Cardiac fibroblast (primary cell): ENCODE measurements at regions not wholly inside any gene's neighbourhood (a gene's known extent, or its start where the extent isn't known, plus 50 kb on each side); places are given as distances from the start of the nearest gene placed in this dataset.
A peak's percentile ranks its signal among the peaks of the same experiment; 100 is the strongest.

Source experiments
- DNase-seq, 2 donors: peaks; one replicate each; pipeline versions ENCODE4 v3.0.0 to v3.0.0-alpha.2; 2010; ENCODE audit warnings: low read depth in 2 of 2
- H3K4me3 ChIP-seq, 2 donors: replicated peaks in 1 of 2; 1 replicate in 1 of 2; 2 replicates in 1 of 2; pipeline ENCODE4 v1.5.1; 2011; ENCODE audit warnings: low read depth in 2 of 2, low read length in 2 of 2, mild to moderate bottlenecking in 2 of 2, moderate library complexity in 1 of 2
- TF ChIP-seq, protein P1 (sequence below): IDR thresholded peaks from one replicate; pipeline ENCODE4 v1.5.1; 2011; ENCODE audit warnings: low read depth, mild to moderate bottlenecking, low read length, inconsistent platforms

DNA sequence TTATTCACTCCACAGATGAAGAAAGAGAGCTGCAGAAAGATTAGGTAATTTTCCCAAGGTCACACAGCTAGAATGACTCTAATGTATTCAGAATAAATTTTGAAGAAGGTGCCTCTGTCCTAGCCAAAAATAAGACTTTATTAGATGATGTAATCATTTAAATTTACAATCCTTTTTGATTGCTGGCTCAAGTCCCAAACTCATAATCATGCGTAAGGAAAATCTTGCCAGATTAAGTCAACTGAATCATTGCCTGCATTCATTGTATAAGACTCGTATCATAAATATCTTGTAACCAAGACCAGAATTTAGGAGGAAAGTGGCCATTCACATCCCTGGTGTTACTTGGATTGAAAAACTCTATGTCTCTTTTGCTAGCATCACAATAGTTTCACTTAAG lies 53.1 kb upstream of the STK39 start:
- TF ChIP-seq, protein P1, sequence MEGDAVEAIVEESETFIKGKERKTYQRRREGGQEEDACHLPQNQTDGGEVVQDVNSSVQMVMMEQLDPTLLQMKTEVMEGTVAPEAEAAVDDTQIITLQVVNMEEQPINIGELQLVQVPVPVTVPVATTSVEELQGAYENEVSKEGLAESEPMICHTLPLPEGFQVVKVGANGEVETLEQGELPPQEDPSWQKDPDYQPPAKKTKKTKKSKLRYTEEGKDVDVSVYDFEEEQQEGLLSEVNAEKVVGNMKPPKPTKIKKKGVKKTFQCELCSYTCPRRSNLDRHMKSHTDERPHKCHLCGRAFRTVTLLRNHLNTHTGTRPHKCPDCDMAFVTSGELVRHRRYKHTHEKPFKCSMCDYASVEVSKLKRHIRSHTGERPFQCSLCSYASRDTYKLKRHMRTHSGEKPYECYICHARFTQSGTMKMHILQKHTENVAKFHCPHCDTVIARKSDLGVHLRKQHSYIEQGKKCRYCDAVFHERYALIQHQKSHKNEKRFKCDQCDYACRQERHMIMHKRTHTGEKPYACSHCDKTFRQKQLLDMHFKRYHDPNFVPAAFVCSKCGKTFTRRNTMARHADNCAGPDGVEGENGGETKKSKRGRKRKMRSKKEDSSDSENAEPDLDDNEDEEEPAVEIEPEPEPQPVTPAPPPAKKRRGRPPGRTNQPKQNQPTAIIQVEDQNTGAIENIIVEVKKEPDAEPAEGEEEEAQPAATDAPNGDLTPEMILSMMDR, result no peak
- no peak overlapping the region for H3K4me3 ChIP-seq
- DNase-seq, result peak in 1 of 2 donors; percentile 25

DNA sequence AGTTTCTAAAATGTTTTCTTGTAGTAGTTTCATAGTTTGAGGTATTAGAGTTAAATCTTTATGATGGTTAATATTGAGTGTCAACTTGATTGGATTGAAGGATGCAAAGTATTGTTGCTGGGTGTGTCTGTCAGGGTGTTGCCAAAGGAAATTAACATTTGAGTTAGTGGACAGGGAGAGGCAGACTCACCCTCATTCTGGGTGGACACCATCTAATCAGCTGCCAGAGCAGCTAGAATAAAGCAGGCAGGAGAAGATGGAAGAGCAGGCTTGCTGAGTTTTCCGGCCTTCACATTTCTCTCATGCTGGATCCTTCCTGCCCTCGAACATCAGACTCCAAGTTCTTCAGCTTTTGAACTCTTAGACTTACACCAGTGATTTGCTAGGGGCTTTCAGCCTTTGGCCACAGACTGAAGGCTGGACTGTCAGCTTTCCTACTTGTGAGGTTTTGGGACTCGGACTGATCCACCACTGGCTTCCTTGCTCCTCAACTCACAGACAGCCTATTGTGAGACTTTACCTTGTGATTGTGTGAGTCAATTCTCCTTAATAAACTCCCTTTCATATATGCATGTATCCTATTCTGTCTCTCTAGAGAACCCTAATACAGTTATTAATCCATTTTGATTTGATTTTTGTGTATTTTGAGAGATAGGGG lies 56.8 kb upstream of the STK39 start:
- H3K4me3 ChIP-seq, result no peak overlapping the region
- DNase-seq, result no peak
- TF ChIP-seq, protein P1, result no peak

- DNase-seq, result no peak
- no peak overlapping the region for H3K4me3 ChIP-seq
- TF ChIP-seq, protein P1, result no peak
Observed at GRCh38 chr2:168307379-168307778, 60.0 kb upstream of the STK39 start.

- TF ChIP-seq, protein P1, result no peak
- H3K4me3 ChIP-seq, result no peak overlapping the region
- no peak for DNase-seq
Observed at GRCh38 chr2:168310580-168310979, 63.2 kb upstream of the STK39 start.

GRCh38 chr2:168311261-168311910 lies 64.0 kb upstream of the STK39 start:
- H3K4me3 ChIP-seq, result no peak overlapping the region
- TF ChIP-seq, protein P1, result no peak
- DNase-seq, result no peak

DNA sequence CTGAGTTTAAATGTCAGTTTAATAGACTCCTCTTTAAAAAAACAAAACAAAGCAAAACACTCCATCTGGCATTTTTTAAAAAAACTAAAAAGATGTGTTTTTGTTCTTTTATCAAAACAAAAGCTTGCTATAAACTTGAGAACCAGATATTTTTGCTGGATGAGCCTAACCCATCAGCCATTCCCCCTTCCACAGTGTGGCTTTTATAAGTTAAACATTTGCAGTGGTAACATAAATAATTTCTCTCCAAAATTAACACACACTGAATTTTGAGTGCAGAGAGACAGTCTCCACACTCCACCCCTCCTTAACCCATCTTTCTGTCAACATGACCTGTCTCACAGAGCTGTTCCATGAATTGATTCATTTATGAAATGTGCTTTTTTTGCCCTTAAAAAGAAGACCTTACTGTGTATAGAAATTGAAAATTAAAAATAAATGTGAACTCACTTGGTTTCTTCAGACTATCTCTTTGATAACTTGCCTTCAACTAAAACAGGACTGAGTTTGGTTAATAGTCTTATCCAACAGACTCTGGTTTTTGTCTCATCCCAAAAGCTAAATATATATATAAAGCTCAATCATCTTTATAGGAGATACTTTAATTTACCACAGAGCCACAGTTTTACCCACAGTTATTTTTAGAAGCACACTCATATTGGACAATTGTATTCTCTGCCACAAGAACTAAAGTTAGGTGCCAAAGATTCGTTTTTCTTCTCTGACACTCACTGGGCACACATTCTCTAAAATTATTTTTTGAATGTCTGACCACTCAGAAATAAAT lies 64.8 kb upstream of the STK39 start:
- no peak overlapping the region for H3K4me3 ChIP-seq
- TF ChIP-seq, protein P1, result no peak
- no peak for DNase-seq
